A549 (cell line): ENCODE measurements at regions not wholly inside any gene's neighbourhood (a gene's known extent, or its start where the extent isn't known, plus 50 kb on each side); places are given as distances from the start of the nearest gene placed in this dataset.

Experiments
- ATAC-seq, 2 experiments: fragments of 200-7000 bp in 1 of 2; fragments of >200 bp in 1 of 2; cut with Nextera tagmentation in 1 of 2; cut with Tn5 transposase in 1 of 2; 3 replicates each; pipeline versions ENCODE4 v1.8.0 to v1.9.1; 2018 to 2020; ENCODE audit warnings: mild to moderate bottlenecking in 1 of 2, moderate library complexity in 1 of 2
- CTCF ChIA-PET: fragments of 300-600 bp; sonication (Branson Sonifier 250); formaldehyde crosslinking; extraction: SDS; loops from one replicate; lab custom pipeline; 2021; ENCODE audit warnings: antibody characterized with exemption, inconsistent platforms; lab: Yijun Ruan, JAX
- POLR2A ChIA-PET: fragments of 350-600 bp; formaldehyde crosslinking; extraction: SDS; loops from one replicate; lab custom pipeline; 2021; ENCODE audit warnings: antibody characterized with exemption, inconsistent platforms; lab: Yijun Ruan, JAX
- DNase-seq, 2 experiments: peaks; one replicate each; pipeline versions ENCODE4 v3.0.0 to v3.0.0-alpha.2; 2011 to 2016; ENCODE audit warnings: low read depth in 1 of 2, low spot score in 1 of 2
- FAIRE-seq: peaks from 2 replicates; lab custom pipeline; 2011; peaks lifted over from hg19 to GRCh38; lab: Jason Lieb, UNC
- H3K27ac ChIP-seq, 2 experiments: fragments of >200 bp; sonication (Bioruptor Twin); formaldehyde crosslinking; 3 replicates each; pipeline ENCODE4 v1.5.1; 2016 to 2017
- H3K4me1 ChIP-seq: fragments of >200 bp; sonication (Bioruptor Twin); formaldehyde crosslinking; 3 replicates; pipeline ENCODE4 v1.6.1; 2016
- H3K4me2 ChIP-seq: fragments of >200 bp; sonication (Bioruptor Twin); formaldehyde crosslinking; 3 replicates; pipeline ENCODE4 v1.6.1; 2016
- H3K4me3 ChIP-seq: fragments of >200 bp; sonication (Bioruptor Twin); formaldehyde crosslinking; 3 replicates; pipeline ENCODE4 v1.5.1; 2016
- H3K9me3 ChIP-seq: fragments of >200 bp; sonication (Bioruptor Twin); formaldehyde crosslinking; 3 replicates; pipeline ENCODE4 v1.6.1; 2016
- CBX8 ChIP-seq: fragments of 200-600 bp; sonication (generic); IDR thresholded peaks from 2 replicates; pipeline ENCODE4 v1.6.1; 2016
- CHD2 ChIP-seq: fragments of 150-350 bp; IDR thresholded peaks from 2 replicates; pipeline ENCODE4 v1.6.1; 2014; ENCODE audit warnings: low read length; ENCODE audit not compliant: partially characterized antibody
- EHMT2 ChIP-seq: fragments of 200-600 bp; sonication (generic); IDR thresholded peaks from 2 replicates; pipeline ENCODE4 v1.6.1; 2016; ENCODE audit warnings: antibody characterized with exemption, low read depth, mild to moderate bottlenecking, moderate library complexity
- FOSB ChIP-seq: fragments of 250-450 bp; sonication (Bioruptor Pico); IDR thresholded peaks from 2 replicates; pipeline ENCODE4 v1.5.0; 2020; ENCODE audit warnings: mild to moderate bottlenecking, moderate library complexity
- FOSL2 ChIP-seq, 2 experiments: fragments of 450-650 bp in 1 of 2; fragments of >200 bp in 1 of 2; sonication (Bioruptor Twin) in 1 of 2; formaldehyde crosslinking; IDR thresholded peaks; 2 replicates each; pipeline versions ENCODE4 v1.5.0 to v1.6.1; 2016 to 2020; ENCODE audit warnings: mild to moderate bottlenecking in 1 of 2, moderate library complexity in 1 of 2
- FOXS1 ChIP-seq: fragments of 250-450 bp; sonication (Bioruptor Pico); IDR thresholded peaks from 2 replicates; pipeline ENCODE4 v1.5.0; 2020; ENCODE audit warnings: mild to moderate bottlenecking, moderate library complexity
- HDAC2 ChIP-seq: fragments of 200-600 bp; sonication (generic); IDR thresholded peaks from 2 replicates; pipeline ENCODE4 v1.6.1; 2016
- JUNB ChIP-seq: fragments of >200 bp; sonication (Bioruptor Twin); formaldehyde crosslinking; IDR thresholded peaks from 2 replicates; pipeline ENCODE4 v1.6.1; 2016
- KDM5A ChIP-seq: fragments of 200-600 bp; sonication (generic); IDR thresholded peaks from 2 replicates; pipeline ENCODE4 v1.6.1; 2016; ENCODE audit warnings: antibody characterized with exemption, mild to moderate bottlenecking
- MAFK ChIP-seq: fragments of 450-650 bp; IDR thresholded peaks from 2 replicates; pipeline ENCODE4 v1.6.1; 2014; ENCODE audit not compliant: partially characterized antibody
- MYC ChIP-seq: IDR thresholded peaks from 2 replicates; pipeline ENCODE4 v1.6.1; 2012; ENCODE audit warnings: mild to moderate bottlenecking, inconsistent platforms, low read length, improper control_type of control experiment, borderline replicate concordance
- NR3C1 ChIP-seq: fragments of >200 bp; sonication (Bioruptor Twin); formaldehyde crosslinking; IDR thresholded peaks from 3 replicates; pipeline ENCODE4 v1.6.1; 2017
- PBX3 ChIP-seq: IDR thresholded peaks from 2 replicates; pipeline ENCODE4 v1.6.1; 2012
- POLR2A ChIP-seq: IDR thresholded peaks from 2 replicates; pipeline ENCODE4 v1.6.1; 2012; ENCODE audit warnings: mild to moderate bottlenecking, low read length
- POLR2AphosphoS2 ChIP-seq: conservative IDR thresholded peaks from 2 replicates; pipeline ENCODE4 v1.6.1; 2012; ENCODE audit warnings: low read length, improper control_type of control experiment, inconsistent platforms
- REST ChIP-seq: fragments of 200-600 bp; sonication (generic); IDR thresholded peaks from 2 replicates; pipeline ENCODE4 v1.6.1; 2016; ENCODE audit warnings: antibody characterized with exemption, mild to moderate bottlenecking, moderate library complexity
- RFX5 ChIP-seq: fragments of 450-650 bp; IDR thresholded peaks from 2 replicates; pipeline ENCODE4 v1.7.1; 2014; ENCODE audit warnings: antibody characterized with exemption, mild to moderate bottlenecking, moderate library complexity
- RNF2 ChIP-seq: fragments of 200-600 bp; sonication (generic); IDR thresholded peaks from 2 replicates; pipeline ENCODE4 v1.6.1; 2016; ENCODE audit warnings: low read depth, mild to moderate bottlenecking, antibody characterized with exemption, moderate library complexity, borderline replicate concordance
- SREBF2 ChIP-seq: fragments of 450-650 bp; IDR thresholded peaks from 2 replicates; pipeline ENCODE4 v1.6.1; 2014; ENCODE audit warnings: mild to moderate bottlenecking, moderate library complexity
- TP53 ChIP-seq: fragments of 250-450 bp; sonication (Bioruptor Pico); IDR thresholded peaks from 2 replicates; pipeline ENCODE4 v1.5.0; 2021; ENCODE audit warnings: mild to moderate bottlenecking, moderate library complexity
- USF2 ChIP-seq: fragments of 450-650 bp; IDR thresholded peaks from 2 replicates; pipeline ENCODE4 v1.6.1; 2014; ENCODE audit warnings: antibody characterized with exemption
- ZFP36 ChIP-seq: fragments of 450-650 bp; IDR thresholded peaks from 2 replicates; pipeline ENCODE4 v1.6.1; 2014; ENCODE audit warnings: borderline replicate concordance; ENCODE audit not compliant: partially characterized antibody
- ZNF302 ChIP-seq: fragments of 250-450 bp; sonication (Bioruptor Pico); IDR thresholded peaks from 2 replicates; pipeline ENCODE4 v1.9.0; 2021; ENCODE audit warnings: inconsistent platforms, mild to moderate bottlenecking, moderate library complexity
- WGBS: methylation state at CpG from one replicate; pipeline ENCODE4 v1.1.6; 2017; ENCODE audit errors: missing lambda C conversion rate; 5-methylcytosine and 5-hydroxymethylcytosine counted together
- TF ChIP-seq, protein P1 (sequence below): IDR thresholded peaks from 2 replicates; pipeline ENCODE4 v1.6.1; 2012; ENCODE audit warnings: low read depth, borderline replicate concordance
- TF ChIP-seq, protein P2 (sequence below): fragments of >200 bp; sonication (Bioruptor Twin); formaldehyde crosslinking; IDR thresholded peaks from 2 replicates; pipeline ENCODE4 v1.6.1; 2016

- TF ChIP-seq KDM5A, result no peak
- TF ChIP-seq MAFK, result no peak
- TF ChIP-seq ZFP36, result no peak
- no peak for TF ChIP-seq RFX5
- no peak for TF ChIP-seq ZNF302 (CRISPR knock-in tag)
- TF ChIP-seq FOXS1 (CRISPR knock-in tag), result no peak
- TF ChIP-seq, protein P1, sequence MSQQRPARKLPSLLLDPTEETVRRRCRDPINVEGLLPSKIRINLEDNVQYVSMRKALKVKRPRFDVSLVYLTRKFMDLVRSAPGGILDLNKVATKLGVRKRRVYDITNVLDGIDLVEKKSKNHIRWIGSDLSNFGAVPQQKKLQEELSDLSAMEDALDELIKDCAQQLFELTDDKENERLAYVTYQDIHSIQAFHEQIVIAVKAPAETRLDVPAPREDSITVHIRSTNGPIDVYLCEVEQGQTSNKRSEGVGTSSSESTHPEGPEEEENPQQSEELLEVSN, result no peak
- TF ChIP-seq TP53, result no peak
- no peak for TF ChIP-seq POLR2AphosphoS2
- no peak for TF ChIP-seq USF2
- no peak for TF ChIP-seq EHMT2
- TF ChIP-seq, all 56 proteins: peak for 0
- Histone ChIP-seq H3K4me3 (no peak overlapping the region), H3K4me1 (peaks cover 10% of the 10 kb centered on the region), H3K4me2 (no peak overlapping the region), H3K9me3 (no peaks in the 10 kb centered on the region), H3K27ac (no peak overlapping the region)
- WGBS, result 82% methylated on average over 4 of the region's 4 CpGs
- ATAC-seq (no peak), DNase-seq (no peak), FAIRE-seq (no peak)
- POLR2A ChIA-PET, result no interaction called here
- CTCF ChIA-PET, result no interaction called here
Observed at GRCh38 chr1:111561328-111561727, 57.9 kb upstream of the ADORA3 start.

GRCh38 chr1:111563619-111564018 lies 56.0 kb upstream of the RAP1A start:
- POLR2A ChIA-PET, result no interaction called here
- H3K9me3 ChIP-seq, result no peaks in the 10 kb centered on the region
- no peak for TF ChIP-seq MYC
- TF ChIP-seq JUNB, result peak; percentile 46; the same call in 1 of the 2 replicates
- peak; percentile 18; the same call in 1 of the 2 replicates for TF ChIP-seq FOSL2 (IDR thresholded peaks at IDR 0.05)
- peak; percentile 63 for TF ChIP-seq FOSL2 (CRISPR knock-in tag; IDR thresholded peaks at IDR 0.05)
- TF ChIP-seq, all 56 proteins: peak for 2
- Histone ChIP-seq H3K4me1 (peaks cover 10% of the 10 kb centered on the region), H3K4me2 (peak overlapping the region; percentile 40; the same call in 1 of the 3 replicates), H3K4me3 (no peak overlapping the region), H3K27ac (peak overlapping the region in 1 of 2 experiments; percentile 62; a peak in 1 of 6 replicates)
- DNase-seq (peak; percentile 12 to 14), ATAC-seq (peak; percentile 59 to 81; a peak in 4 of 6 replicates), FAIRE-seq (no peak)
- WGBS, result 65% methylated on average over 2 of the region's 2 CpGs
- CTCF ChIA-PET, result interaction anchor here (2.1 kb wide), 1 partner anchor 55 kb away, joined by 5 read pairs; no protein-coding TSS in a partner anchor

DNA sequence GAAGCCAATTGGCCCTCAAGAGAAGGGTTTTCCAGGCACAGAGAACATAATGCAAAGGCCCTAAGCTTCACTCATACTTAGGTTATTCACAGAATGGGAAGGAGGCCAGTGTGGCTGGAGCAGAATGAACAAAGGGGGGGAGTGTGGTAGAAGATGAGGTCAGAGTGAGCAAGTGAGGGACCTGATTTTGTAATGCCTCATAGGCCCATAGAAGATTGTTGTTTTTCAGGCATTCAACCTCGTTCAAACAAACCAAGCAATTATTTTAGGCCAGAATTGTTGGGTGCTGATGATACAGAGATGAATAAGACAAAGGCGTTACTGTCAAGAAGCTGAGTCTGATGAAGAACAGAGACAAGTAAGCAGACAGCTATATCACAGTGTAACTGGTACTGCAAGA lies 54.5 kb upstream of the RAP1A start:
- CTCF ChIA-PET, result no interaction called here
- ATAC-seq, result peak in 1 of 2 experiments; percentile 38; a peak in 1 of 6 replicates
- peaks cover 10% of the 10 kb centered on the region for H3K4me1 ChIP-seq
- no peak for TF ChIP-seq RFX5
- TF ChIP-seq PBX3, result no peak
- no peak for TF ChIP-seq CHD2
- no peak for TF ChIP-seq MAFK
- TF ChIP-seq HDAC2, result no peak
- no peak for TF ChIP-seq REST
- no peak for TF ChIP-seq RNF2
- no peak for TF ChIP-seq CBX8
- no peak for TF ChIP-seq POLR2A
- no peak for TF ChIP-seq SREBF2
- no peak for TF ChIP-seq FOSB (CRISPR knock-in tag)
- TF ChIP-seq, protein P2, sequence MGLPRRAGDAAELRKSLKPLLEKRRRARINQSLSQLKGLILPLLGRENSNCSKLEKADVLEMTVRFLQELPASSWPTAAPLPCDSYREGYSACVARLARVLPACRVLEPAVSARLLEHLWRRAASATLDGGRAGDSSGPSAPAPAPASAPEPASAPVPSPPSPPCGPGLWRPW, result no peak
- no peak for TF ChIP-seq NR3C1
- TF ChIP-seq, all 56 proteins: peak for 0
- H3K27ac ChIP-seq, result no peak overlapping the region
- no peak for DNase-seq
- no peaks in the 10 kb centered on the region for H3K9me3 ChIP-seq
- H3K4me3 ChIP-seq, result no peak overlapping the region
- WGBS, result 28% methylated on average over 2 of the region's 2 CpGs
- H3K4me2 ChIP-seq, result no peak overlapping the region
- POLR2A ChIA-PET, result no interaction called here
- FAIRE-seq, result no peak
